ENCODE measurements at regions not wholly inside any gene's neighbourhood (a gene's known extent, or its start where the extent isn't known, plus 50 kb on each side); places are given as distances from the start of the nearest gene placed in this dataset.

- Histone ChIP-seq H4K20me1 (replicated peaks; ENCODE audit: control insufficient read depth, insufficient read depth, low read length) (no peaks in the 10 kb centered on the region), H3K9me1 (ENCODE audit: control insufficient read depth, insufficient read depth, low read length) (no peaks in the 10 kb centered on the region), H3K27ac (ENCODE audit: extremely low read depth, low read depth, low read length) (no peak overlapping the region), H3K27me3 (ENCODE audit: control insufficient read depth in 2 of 2, insufficient read depth in 2 of 2, low read length in 2 of 2) (no peaks in the 10 kb centered on the region), H3K79me2 (ENCODE audit: control insufficient read depth, insufficient read depth, low read length) (no peaks in the 10 kb centered on the region), H3K9ac (ENCODE audit: insufficient read depth in 1 of 2, low read depth in 2 of 2, low read length in 2 of 2) (no peak overlapping the region), H3K4me3 (no peak overlapping the region), H3K4me2 (ENCODE audit: insufficient read depth, low read length) (no peak overlapping the region), H3K36me3 (ENCODE audit: control insufficient read depth, insufficient read depth, low read length) (no peaks in the 10 kb centered on the region), H3K9me3 (replicated peaks; ENCODE audit: control insufficient read depth, insufficient read depth, low read depth, low read length) (no peaks in the 10 kb centered on the region), H3K4me1 (replicated peaks in 1 of 2; ENCODE audit: control insufficient read depth in 2 of 2, insufficient read depth in 2 of 2, low read length in 2 of 2) (no peaks in the 10 kb centered on the region), H2AFZ (ENCODE audit: low read depth, low read length) (no peak overlapping the region)
- ATAC-seq: no peak
- TF ChIP-seq ZNF436 (CRISPR knock-in tag; IDR thresholded peaks at IDR 0.05) (no peak), SMARCA5 (IDR thresholded peaks at IDR 0.05) (no peak), PRPF4 (IDR thresholded peaks at IDR 0.05; ENCODE audit: insufficient read depth, low read depth, low read length, poor library complexity, severe bottlenecking) (no peak), ZNF239 (CRISPR knock-in tag; IDR thresholded peaks at IDR 0.05) (no peak)
- intact Hi-C loops (cut with micrococcal nuclease): no loop called here
- BruUV-seq (replicated peaks): no TSS peak
- DNase-seq (ENCODE audit: extremely low read depth in 1 of 4, low spot score in 3 of 4): no peak
- no peak for FAIRE-seq
- ChIA-PET POLR2A (no interaction called here), CTCF (ENCODE audit: low intra/inter-chr PET ratio) (no interaction called here)
- in situ Hi-C loops (cut with MboI): no loop called here
Observed at GRCh38 chrX:20863649-20864048, 510.6 kb upstream of the CNKSR2 start.

- ChIA-PET POLR2A (interaction anchor here (0.6 kb wide), 1 partner anchor 627 kb away, joined by 3 read pairs; no protein-coding TSS in a partner anchor), CTCF (ENCODE audit: low intra/inter-chr PET ratio) (no interaction called here)
- WGBS (ENCODE audit: insufficient coverage, low coverage, missing lambda C conversion rate): 0% methylated on average over 2 of the region's 3 CpGs
- Histone ChIP-seq H3K79me2 (ENCODE audit: control insufficient read depth, insufficient read depth, low read length) (no peaks in the 10 kb centered on the region), H4K20me1 (replicated peaks; ENCODE audit: control insufficient read depth, insufficient read depth, low read length) (no peaks in the 10 kb centered on the region), H3K36me3 (ENCODE audit: control insufficient read depth, insufficient read depth, low read length) (no peaks in the 10 kb centered on the region), H3K4me1 (replicated peaks in 1 of 2; ENCODE audit: control insufficient read depth in 2 of 2, insufficient read depth in 2 of 2, low read length in 2 of 2) (no peaks in the 10 kb centered on the region), H3K27ac (ENCODE audit: extremely low read depth, low read depth, low read length) (no peak overlapping the region), H3K9me1 (ENCODE audit: control insufficient read depth, insufficient read depth, low read length) (no peaks in the 10 kb centered on the region), H2AFZ (ENCODE audit: low read depth, low read length) (no peak overlapping the region), H3K9ac (ENCODE audit: insufficient read depth in 1 of 2, low read depth in 2 of 2, low read length in 2 of 2) (no peak overlapping the region), H3K9me3 (replicated peaks; ENCODE audit: control insufficient read depth, insufficient read depth, low read depth, low read length) (no peaks in the 10 kb centered on the region), H3K4me3 (no peak overlapping the region), H3K4me2 (ENCODE audit: insufficient read depth, low read length) (no peak overlapping the region), H3K27me3 (ENCODE audit: control insufficient read depth in 2 of 2, insufficient read depth in 2 of 2, low read length in 2 of 2) (no peaks in the 10 kb centered on the region)
- no peak for ATAC-seq
- TF ChIP-seq UBTF (IDR thresholded peaks at IDR 0.05; ENCODE audit: borderline replicate concordance in 1 of 2, low read depth in 2 of 2, low read length in 2 of 2) (no peak), ZFP36 (IDR thresholded peaks at IDR 0.05; ENCODE audit: low read depth, low read length, partially characterized antibody) (peak; percentile 44)
- FAIRE-seq: no peak
- BruUV-seq (replicated peaks): no TSS peak
- no peak for DNase-seq (ENCODE audit: extremely low read depth in 1 of 4, low spot score in 3 of 4)
- intact Hi-C loops (cut with micrococcal nuclease) (no loop called here), in situ Hi-C loops (cut with MboI) (no loop called here)
Observed at GRCh38 chrX:20861113-20861512, 513.1 kb upstream of the CNKSR2 start.

All from K562 (cell line).